ENCODE measurements at regions not wholly inside any gene's neighbourhood (a gene's known extent, or its start where the extent isn't known, plus 50 kb on each side); places are given as distances from the start of the nearest gene placed in this dataset.
"Not testable (repeated sequence)": the region's sequence is repeated elsewhere in the genome, so short reads cannot be mapped to it uniquely, and the experiment has no call there.

GRCh38 chr4:123234955-123235354 is 161.6 kb upstream of the SPRY1 start:
- DNase-seq (no peak), ATAC-seq (no peak)
- Mint-ChIP-seq H3K27me3 (no peaks in the 10 kb centered on the region), H3K4me3 (no peak overlapping the region), H3K9me3 (no peaks in the 10 kb centered on the region), H3K27ac (no peak overlapping the region), H3K4me1 (ENCODE audit: low read depth) (no peaks in the 10 kb centered on the region), H3K36me3 (ENCODE audit: low read depth) (peaks cover 7% of the 10 kb centered on the region)
- CTCF ChIA-PET, result no interaction called here
- intact Hi-C loops (cut with micrococcal nuclease), result no loop called here
- POLR2A ChIA-PET, result no interaction called here
- TF ChIP-seq, protein P1, sequence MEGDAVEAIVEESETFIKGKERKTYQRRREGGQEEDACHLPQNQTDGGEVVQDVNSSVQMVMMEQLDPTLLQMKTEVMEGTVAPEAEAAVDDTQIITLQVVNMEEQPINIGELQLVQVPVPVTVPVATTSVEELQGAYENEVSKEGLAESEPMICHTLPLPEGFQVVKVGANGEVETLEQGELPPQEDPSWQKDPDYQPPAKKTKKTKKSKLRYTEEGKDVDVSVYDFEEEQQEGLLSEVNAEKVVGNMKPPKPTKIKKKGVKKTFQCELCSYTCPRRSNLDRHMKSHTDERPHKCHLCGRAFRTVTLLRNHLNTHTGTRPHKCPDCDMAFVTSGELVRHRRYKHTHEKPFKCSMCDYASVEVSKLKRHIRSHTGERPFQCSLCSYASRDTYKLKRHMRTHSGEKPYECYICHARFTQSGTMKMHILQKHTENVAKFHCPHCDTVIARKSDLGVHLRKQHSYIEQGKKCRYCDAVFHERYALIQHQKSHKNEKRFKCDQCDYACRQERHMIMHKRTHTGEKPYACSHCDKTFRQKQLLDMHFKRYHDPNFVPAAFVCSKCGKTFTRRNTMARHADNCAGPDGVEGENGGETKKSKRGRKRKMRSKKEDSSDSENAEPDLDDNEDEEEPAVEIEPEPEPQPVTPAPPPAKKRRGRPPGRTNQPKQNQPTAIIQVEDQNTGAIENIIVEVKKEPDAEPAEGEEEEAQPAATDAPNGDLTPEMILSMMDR (IDR thresholded peaks at IDR 0.05), result no peak

DNA sequence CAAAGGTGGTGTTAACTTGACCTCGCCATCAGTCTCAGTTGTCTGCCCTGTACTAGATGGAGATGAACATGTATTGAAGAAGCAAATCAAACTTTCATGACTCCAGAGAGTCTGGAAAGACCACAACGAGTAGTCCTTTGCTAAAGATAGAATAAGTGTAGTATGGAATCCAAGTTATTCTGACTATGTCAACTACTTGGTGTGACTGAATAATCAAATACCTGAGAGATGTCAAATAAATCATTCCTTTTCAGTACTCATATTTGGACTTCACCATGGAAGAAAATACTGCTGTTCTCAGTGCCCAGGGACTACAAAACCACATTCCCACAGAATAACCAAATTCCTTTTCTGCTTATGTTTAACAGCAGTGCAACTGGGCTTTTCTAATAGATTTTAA is 161.2 kb upstream of the SPRY1 start:
- Mint-ChIP-seq H3K27me3 (no peaks in the 10 kb centered on the region), H3K4me1 (ENCODE audit: low read depth) (no peaks in the 10 kb centered on the region), H3K27ac (no peak overlapping the region), H3K4me3 (no peak overlapping the region), H3K9me3 (no peaks in the 10 kb centered on the region), H3K36me3 (ENCODE audit: low read depth) (peaks cover 7% of the 10 kb centered on the region)
- DNase-seq, result no peak
- no peak for ATAC-seq
- intact Hi-C loops (cut with micrococcal nuclease), result no loop called here
- ChIA-PET POLR2A (no interaction called here), CTCF (no interaction called here)
- TF ChIP-seq, protein P1 (IDR thresholded peaks at IDR 0.05), result no peak

DNA sequence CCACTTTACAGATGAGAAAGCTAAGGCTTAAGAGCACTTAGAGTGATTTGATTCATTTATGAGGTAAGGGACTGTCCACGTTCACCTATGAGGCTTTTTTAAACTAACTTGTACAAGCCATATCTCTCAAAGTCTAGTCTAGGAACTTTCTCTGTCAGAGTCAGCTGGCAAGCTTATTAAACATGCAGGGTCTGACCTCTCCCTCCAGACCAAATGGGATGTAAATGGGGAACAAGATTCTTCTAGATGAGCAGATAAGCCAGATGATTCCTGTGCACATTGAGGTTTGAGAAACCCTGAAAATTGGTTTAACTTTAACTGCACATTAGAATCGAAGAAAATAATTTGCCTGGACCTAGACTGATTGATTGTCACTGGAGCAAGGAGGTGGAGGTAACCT is 160.0 kb upstream of the SPRY1 start:
- intact Hi-C loops (cut with micrococcal nuclease), result no loop called here
- Mint-ChIP-seq H3K36me3 (ENCODE audit: low read depth) (peaks cover 7% of the 10 kb centered on the region), H3K9me3 (peaks cover 6% of the 10 kb centered on the region), H3K27me3 (no peaks in the 10 kb centered on the region), H3K4me3 (no peak overlapping the region), H3K27ac (no peak overlapping the region), H3K4me1 (ENCODE audit: low read depth) (no peaks in the 10 kb centered on the region)
- TF ChIP-seq, protein P1 (IDR thresholded peaks at IDR 0.05), result no peak
- ATAC-seq (no peak), DNase-seq (no peak)
- CTCF ChIA-PET, result no interaction called here
- POLR2A ChIA-PET, result no interaction called here

GRCh38 chr4:123240286-123240685 is 156.3 kb upstream of the SPRY1 start:
- DNase-seq; H3K36me3 Mint-ChIP-seq (ENCODE audit: low read depth); POLR2A ChIA-PET; CTCF ChIA-PET; H3K4me1 Mint-ChIP-seq (ENCODE audit: low read depth); intact Hi-C loops (cut with micrococcal nuclease); H3K27me3 Mint-ChIP-seq; H3K27ac Mint-ChIP-seq; H3K4me3 Mint-ChIP-seq; ATAC-seq: not testable (repeated sequence)
- peaks cover 15% of the 10 kb centered on the region for H3K9me3 Mint-ChIP-seq

- H3K36me3 Mint-ChIP-seq (ENCODE audit: low read depth); intact Hi-C loops (cut with micrococcal nuclease); H3K27ac Mint-ChIP-seq; H3K4me1 Mint-ChIP-seq (ENCODE audit: low read depth); ATAC-seq; POLR2A ChIA-PET; DNase-seq; CTCF ChIA-PET; H3K4me3 Mint-ChIP-seq; H3K27me3 Mint-ChIP-seq: not testable (repeated sequence)
- peaks cover 15% of the 10 kb centered on the region for H3K9me3 Mint-ChIP-seq
These were observed 153.4 kb upstream of the SPRY1 start for GRCh38 chr4:123243220-123243619.

DNA sequence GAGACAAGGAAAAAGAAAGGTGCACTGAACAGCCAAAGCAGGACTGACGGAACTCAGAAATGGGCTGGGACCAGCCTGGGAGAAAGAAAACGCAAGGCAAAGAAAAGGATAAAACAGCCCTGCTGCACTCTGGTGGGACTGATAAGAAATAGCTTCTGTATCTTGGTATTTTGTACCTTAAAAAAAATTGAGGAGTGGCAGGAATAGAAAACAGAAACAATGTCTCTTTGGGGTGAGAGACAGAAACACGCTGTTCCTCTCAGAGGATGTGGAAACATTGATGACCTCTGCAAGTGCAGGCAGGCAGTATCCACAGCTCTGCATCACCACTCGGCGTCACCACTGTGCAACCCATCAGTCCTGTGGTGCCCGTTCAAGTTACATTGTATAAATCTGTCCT is 152.5 kb upstream of the SPRY1 start:
- TF ChIP-seq, protein P1 (IDR thresholded peaks at IDR 0.05), result no peak
- ChIA-PET POLR2A (no interaction called here), CTCF (no interaction called here)
- intact Hi-C loops (cut with micrococcal nuclease), result no loop called here
- no peak for ATAC-seq
- peak; percentile 5 for DNase-seq
- no peak overlapping the region for H3K4me3 Mint-ChIP-seq
- peaks cover 15% of the 10 kb centered on the region for H3K9me3 Mint-ChIP-seq
- H3K27me3 Mint-ChIP-seq, result no peaks in the 10 kb centered on the region
- no peaks in the 10 kb centered on the region for H3K36me3 Mint-ChIP-seq (ENCODE audit: low read depth)
- H3K27ac Mint-ChIP-seq, result no peak overlapping the region
- no peaks in the 10 kb centered on the region for H3K4me1 Mint-ChIP-seq (ENCODE audit: low read depth)

Data from activated CD8-positive, alpha-beta T cell treated with anti-CD3 and anti-CD28 coated beads for 36 hours (primary cell).